Right renal pelvis (tissue), 4 donors: ENCODE measurements at regions not wholly inside any gene's neighbourhood (a gene's known extent, or its start where the extent isn't known, plus 50 kb on each side); places are given as distances from the start of the nearest gene placed in this dataset.

Experiments used
- DNase-seq, 4 donors: peaks; one replicate each; pipeline ENCODE4 v3.0.0-alpha.2; 2013; ENCODE audit warnings: low read depth in 4 of 4, low spot score in 3 of 4, missing footprints in 1 of 4

DNA sequence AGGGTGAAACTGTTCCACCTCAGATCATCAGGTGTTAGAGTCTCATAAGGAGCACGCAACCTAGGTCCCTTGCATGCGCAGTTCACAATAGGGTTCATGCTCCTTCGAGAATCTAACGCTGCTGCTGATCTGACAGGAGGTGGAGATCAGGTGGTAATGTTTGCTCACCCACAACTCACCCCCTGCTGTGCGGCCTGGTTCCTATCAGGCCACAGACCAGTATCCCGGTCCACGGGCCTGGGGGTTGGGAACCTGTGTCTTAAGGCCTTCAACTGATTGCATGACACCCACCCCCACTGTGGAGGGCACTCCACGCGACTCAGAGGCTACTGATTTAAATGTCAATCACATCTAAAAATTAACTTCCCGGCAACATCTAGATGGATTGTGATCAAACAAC, 411.2 kb upstream of the SULF2 start:
- DNase-seq, result no peak

GRCh38 chr20:48196001-48196400, 410.7 kb upstream of the SULF2 start:
- no peak for DNase-seq

GRCh38 chr20:48195121-48195870, 410.0 kb upstream of the SULF2 start:
- no peak for DNase-seq

- DNase-seq, result no peak
These were observed 409.3 kb upstream of the SULF2 start for GRCh38 chr20:48194583-48194982.

DNA sequence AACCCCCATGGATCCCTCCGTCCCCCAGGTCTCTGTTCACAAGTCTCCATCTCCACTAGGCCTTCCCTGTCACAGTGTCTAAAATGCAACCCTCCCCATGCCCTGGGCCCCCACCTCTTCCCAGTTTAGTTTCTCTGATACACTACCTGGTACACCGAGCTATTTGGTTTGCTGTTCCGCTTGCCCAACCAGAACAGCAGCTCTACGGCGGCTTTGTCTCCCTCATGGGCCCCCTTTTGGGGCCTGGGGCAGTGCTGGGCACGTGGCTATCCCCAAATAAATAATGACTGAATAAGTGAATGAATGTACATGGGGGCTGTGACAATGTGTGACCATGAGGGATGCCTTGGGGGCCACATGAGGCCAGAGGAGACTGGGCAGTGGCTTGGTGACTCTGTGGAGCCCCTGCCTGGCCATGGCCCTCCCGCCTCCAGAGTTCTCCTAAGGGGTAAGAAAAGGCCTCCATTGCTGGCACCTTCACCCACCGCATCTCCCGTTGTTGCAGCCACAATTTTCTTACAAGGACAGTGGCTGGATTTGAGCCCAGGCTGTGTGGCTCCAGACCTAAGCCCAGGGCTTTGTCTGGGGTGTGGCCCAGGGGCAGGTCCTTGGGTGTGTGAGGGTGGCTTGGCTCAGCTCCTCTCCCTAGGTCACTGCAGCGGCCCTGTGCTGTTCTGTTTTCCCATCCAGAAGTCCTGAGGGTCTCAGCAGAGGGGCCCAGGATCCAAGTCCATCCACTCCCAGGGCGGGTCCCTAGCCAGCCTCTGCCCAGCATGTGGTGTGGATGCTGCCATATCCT, 408.5 kb upstream of the SULF2 start:
- no peak for DNase-seq

DNA sequence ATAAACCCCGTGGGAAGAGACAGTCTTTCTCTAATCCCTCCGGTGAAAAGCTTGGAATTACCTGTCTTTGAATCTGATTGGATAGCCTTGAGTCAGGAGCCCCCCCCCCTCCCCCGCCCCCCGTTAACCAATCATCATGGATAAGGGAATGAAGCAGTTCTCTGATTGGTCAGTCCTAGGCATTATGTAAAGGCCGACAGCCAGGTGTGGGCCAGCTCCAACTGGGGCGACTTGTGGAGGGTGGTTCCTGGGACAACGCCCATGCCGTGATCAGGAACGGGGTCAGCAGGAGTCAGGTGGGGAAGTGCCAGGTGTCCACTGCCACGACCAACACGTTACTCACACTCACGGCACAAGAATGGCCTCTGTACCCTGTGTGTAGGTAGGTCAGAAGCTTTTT, 406.8 kb upstream of the SULF2 start:
- DNase-seq, result no peak

- no peak for DNase-seq
These were observed 405.9 kb upstream of the SULF2 start for GRCh38 chr20:48191200-48191599.

GRCh38 chr20:48190757-48191156, 405.5 kb upstream of the SULF2 start:
- no peak for DNase-seq

DNA sequence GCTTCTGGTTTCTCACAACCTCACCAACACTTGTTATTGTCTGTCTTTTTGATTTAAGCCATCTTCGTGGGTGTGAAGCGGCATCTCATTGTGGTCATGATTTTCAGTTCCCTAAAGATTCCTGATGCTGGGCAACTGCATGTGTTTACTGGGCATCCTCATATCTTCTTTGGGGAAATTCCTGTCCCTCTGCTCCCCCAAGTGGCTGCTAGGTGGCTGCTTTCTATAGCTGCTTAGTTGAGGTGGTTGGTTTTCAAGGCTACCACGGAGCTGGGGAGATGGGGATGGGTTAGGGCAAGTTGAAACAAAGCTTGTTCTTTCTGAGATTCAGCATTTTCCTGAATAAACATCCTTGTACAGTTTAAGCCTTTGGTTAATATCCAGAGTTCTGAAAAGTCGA, 403.9 kb upstream of the SULF2 start:
- DNase-seq, result no peak

DNA sequence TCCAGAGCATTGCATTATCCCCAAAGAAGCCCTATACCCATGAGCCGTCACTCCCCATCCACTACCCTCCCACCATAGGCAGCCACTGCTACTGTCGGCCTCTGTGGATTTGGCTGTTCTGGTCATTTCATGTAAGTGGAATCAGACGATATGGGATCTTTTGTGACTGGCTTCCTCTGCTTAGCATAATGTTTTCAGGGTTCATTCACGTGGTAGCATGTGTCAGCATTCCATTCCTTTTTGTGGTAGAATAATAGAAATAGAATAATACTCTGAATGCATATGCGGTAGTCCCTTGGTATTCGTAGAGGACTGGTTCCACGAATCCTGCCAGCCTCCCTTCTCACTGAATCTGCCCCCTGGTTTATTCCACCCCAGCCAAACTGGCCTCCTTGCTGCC, 402.6 kb upstream of the SULF2 start:
- DNase-seq, result no peak

DNA sequence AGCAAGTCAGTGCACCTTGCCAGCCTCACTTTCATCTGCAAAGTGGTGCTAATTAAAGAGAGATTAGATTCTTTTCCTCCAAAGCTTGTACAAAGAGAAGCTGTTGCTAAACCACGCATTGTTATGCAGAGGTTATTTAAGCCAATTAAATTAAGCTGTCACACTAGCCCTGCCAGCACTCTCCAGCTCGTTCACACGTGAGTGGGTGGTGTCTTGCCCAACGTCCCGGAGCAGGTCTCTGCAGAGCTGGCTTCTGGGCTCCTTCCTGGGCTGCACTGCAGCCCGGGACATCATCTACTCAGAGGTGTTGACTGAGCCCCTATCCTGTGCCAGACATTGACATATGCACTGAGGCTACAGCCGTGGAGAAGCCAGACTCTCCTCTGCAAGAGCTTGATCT, 401.6 kb upstream of the SULF2 start:
- no peak for DNase-seq

DNA sequence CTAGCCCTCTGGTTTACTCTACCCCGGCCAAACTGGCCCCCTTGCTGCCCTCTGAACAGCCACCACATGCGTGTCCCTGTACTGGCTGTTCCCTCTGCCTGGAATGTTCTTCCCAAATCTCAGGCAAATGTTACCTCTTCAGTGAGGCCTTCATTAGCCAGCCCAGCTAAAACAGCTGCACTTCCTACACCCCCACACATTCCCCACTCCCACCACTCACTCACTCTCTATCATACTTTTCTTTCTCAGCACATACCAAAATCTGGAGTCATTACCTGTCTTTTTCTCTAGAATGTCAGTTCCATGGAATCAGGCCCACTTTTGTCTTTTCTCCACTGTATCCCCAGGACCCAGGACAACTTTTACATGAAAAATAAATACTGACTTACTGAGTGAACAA, 401.2 kb upstream of the SULF2 start:
- DNase-seq, result no peak

GRCh38 chr20:48184229-48184628, 398.9 kb upstream of the SULF2 start:
- DNase-seq, result no peak

- DNase-seq, result no peak
These were observed 396.1 kb upstream of the SULF2 start for GRCh38 chr20:48181261-48181935.

DNA sequence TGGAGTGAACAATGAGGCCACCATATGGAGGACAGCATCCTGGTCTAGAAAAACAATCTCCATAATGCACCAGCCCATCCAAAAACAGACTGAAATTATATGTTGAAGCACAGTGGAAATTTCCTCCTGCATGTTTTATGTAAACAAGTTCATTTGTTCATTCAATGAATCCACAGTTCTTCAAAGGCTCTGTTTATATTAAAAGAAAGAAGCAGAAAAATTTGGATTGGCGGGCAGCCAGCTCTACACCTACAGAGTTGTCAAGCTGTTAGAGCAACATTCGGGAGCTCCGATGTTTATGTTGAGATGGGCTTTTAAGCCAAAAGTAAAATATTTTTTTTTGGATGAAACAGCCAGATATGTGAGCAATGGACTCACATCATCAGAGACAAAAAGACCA, 395.3 kb upstream of the SULF2 start:
- no peak for DNase-seq

DNA sequence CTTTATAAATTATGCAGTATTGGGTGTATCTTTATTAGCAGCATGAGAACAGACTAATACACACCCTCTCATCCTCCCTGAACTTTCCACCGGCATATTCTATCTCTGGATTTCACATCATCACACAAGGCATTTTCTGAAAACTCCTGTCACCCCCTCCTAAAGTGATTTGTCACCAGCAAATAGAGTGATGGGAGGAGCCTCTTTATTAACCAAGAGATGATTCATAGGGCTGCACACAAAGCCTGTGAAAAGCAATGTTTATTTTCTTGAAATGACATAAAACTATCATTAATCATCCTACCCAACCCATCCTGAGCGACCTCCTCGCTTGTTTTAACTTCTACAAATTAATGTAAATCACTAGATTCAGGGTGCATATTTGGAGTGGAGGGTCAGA, 394.7 kb upstream of the SULF2 start:
- DNase-seq, result no peak

GRCh38 chr20:48178633-48179032, 393.4 kb upstream of the SULF2 start:
- DNase-seq, result no peak

DNA sequence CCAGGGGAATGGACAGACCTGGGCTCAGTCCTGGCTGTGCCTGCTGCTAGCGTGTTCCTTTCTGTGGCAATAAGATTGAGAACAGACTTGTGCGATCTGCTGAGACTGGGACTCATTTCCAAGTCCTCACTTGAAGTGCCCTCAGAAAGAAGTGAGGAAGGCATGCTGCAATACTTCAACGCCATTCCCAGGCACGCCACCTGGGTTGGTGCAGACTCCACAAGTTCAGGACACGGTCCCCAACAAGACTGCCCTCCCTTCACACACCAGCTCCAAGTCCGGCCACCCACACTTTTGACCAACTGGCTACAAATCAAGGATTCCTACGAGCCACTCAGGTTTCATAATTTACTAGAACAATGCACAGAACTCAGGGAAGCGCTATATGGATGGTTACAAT, 391.8 kb upstream of the SULF2 start:
- no peak for DNase-seq

- DNase-seq, result no peak
These were observed 390.9 kb upstream of the SULF2 start for GRCh38 chr20:48176139-48176538.

DNA sequence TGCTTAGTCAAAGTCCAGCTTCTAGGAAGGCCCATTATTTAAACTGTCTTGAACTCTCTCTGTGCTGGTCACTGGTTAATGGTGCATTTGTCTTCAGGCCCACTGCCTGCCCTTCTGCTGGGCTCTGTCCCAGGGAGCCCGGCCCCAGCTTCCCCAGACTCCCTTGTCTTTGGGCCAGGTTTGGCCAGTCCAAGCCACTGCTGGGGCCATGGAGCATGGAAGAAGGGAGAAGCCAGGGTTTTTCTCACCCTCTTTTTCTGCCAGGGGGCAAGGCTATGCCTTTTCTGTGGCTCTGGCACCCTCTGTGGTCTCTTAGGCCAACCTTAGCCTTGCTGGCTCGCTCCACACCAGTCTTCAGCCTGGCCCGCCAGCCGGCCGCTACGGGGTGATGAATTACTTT, 390.0 kb upstream of the SULF2 start:
- DNase-seq, result no peak

DNA sequence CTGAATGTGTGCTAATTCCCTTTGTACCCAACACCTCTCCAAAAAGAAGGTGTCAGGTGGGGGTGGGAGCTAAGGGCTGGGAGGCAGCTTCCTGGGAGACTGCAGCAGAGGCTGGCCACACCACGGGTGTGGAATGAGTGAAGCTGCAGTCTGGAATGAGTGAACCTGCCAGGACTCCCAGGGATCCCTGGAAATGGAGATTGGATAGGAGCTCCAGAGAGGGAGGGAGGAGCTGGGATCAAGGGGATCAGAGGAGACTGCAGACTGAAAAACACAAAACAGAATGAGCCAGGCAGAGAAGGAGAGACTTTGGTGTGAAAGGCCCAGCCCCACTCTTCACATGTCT, 387.0 kb upstream of the SULF2 start:
- DNase-seq, result no peak
